Endothelial cell of umbilical vein (primary cell): ENCODE measurements at regions not wholly inside any gene's neighbourhood (a gene's known extent, or its start where the extent isn't known, plus 50 kb on each side); places are given as distances from the start of the nearest gene placed in this dataset.

ENCODE experiments used
- BruUV-seq: library from RNA; stranded (reverse); fragments of 400-500 nt; replicated peaks from 2 replicates; lab custom pipeline; 2021; lab: Mats Ljungman, UMichigan
- CTCF ChIA-PET: fragments of 300-600, 350-600 bp; sonication (Branson Sonifier 250); formaldehyde crosslinking; loops from one replicate; lab custom pipeline; 2021; ENCODE audit warnings: antibody characterized with exemption, inconsistent platforms; lab: Charles Lee
- POLR2A ChIA-PET: fragments of 300-600, 350-600 bp; sonication (Branson Sonifier 250); formaldehyde crosslinking; loops from one replicate; lab custom pipeline; 2021; ENCODE audit warnings: antibody characterized with exemption, inconsistent platforms; lab: Charles Lee
- DNase-seq: peaks from one replicate; pipeline ENCODE4 v3.0.0-alpha.2; 2011; ENCODE audit warnings: low read depth, low spot score
- FAIRE-seq: peaks from 2 replicates; lab custom pipeline; 2011; peaks lifted over from hg19 to GRCh38; lab: Jason Lieb, UNC
- H2AFZ ChIP-seq: 2 replicates; pipeline ENCODE4 v1.6.0; 2012; ENCODE audit warnings: low read depth, low read length, control low read depth, inconsistent platforms
- H3K27ac ChIP-seq: 2 replicates; pipeline ENCODE4 v1.5.1; 2011; ENCODE audit warnings: low read depth, mild to moderate bottlenecking, control low read depth, low read length, moderate library complexity; ENCODE audit not compliant: insufficient read depth
- H3K27me3 ChIP-seq, 2 experiments: 2 replicates each; pipeline versions ENCODE4 v1.6.0 to v1.6.1; 2011; ENCODE audit warnings: low read length in 2 of 2, mixed read lengths in 1 of 2; ENCODE audit not compliant: control insufficient read depth in 2 of 2, insufficient read depth in 2 of 2
- H3K36me3 ChIP-seq, 2 experiments: 2 replicates in 1 of 2; 3 replicates in 1 of 2; pipeline ENCODE4 v1.5.1; 2011; ENCODE audit warnings: low read length in 2 of 2, mild to moderate bottlenecking in 1 of 2, moderate library complexity in 1 of 2; ENCODE audit not compliant: control insufficient read depth in 2 of 2, insufficient read depth in 2 of 2; ENCODE audit errors: extremely low read depth in 1 of 2
- H3K4me1 ChIP-seq: 3 replicates; pipeline ENCODE4 v1.5.1; 2011; ENCODE audit warnings: mild to moderate bottlenecking, low read length; ENCODE audit not compliant: control insufficient read depth, insufficient read depth; ENCODE audit errors: extremely low read depth
- H3K4me2 ChIP-seq: 2 replicates; pipeline ENCODE4 v1.6.1; 2011; ENCODE audit warnings: low read length, control low read depth, mixed read lengths; ENCODE audit not compliant: insufficient read depth
- H3K4me3 ChIP-seq, 3 experiments: fragments of 200-600 bp in 1 of 3; sonication (generic), shearing (Covaris generic) in 1 of 3; replicated peaks in 1 of 3; 2 replicates each; pipeline ENCODE4 v1.5.1; 2011 to 2016; ENCODE audit warnings: control low read depth in 3 of 3, low read length in 3 of 3, mild to moderate bottlenecking in 2 of 3, inconsistent platforms in 1 of 3, low read depth in 1 of 3, moderate library complexity in 1 of 3; ENCODE audit not compliant: insufficient read depth in 1 of 3
- H3K79me2 ChIP-seq: 2 replicates; pipeline ENCODE4 v1.6.0; 2012; ENCODE audit warnings: low read length, inconsistent platforms; ENCODE audit not compliant: control insufficient read depth, insufficient read depth
- H3K9ac ChIP-seq: replicated peaks from 2 replicates; pipeline ENCODE3; 2011; ENCODE audit warnings: low read length, control low read depth; ENCODE audit not compliant: insufficient read depth; ENCODE audit errors: extremely low read depth
- H3K9me1 ChIP-seq: replicated peaks from 3 replicates; pipeline ENCODE4 v1.6.0; 2011; ENCODE audit warnings: mild to moderate bottlenecking, low read length; ENCODE audit not compliant: control insufficient read depth, insufficient read depth; ENCODE audit errors: extremely low read depth
- H3K9me3 ChIP-seq: replicated peaks from 2 replicates; pipeline ENCODE4 v1.5.1; 2012; ENCODE audit warnings: low read length, inconsistent platforms; ENCODE audit not compliant: control insufficient read depth, insufficient read depth
- H4K20me1 ChIP-seq: replicated peaks from 2 replicates; pipeline ENCODE3; 2011; ENCODE audit warnings: mild to moderate bottlenecking, low read length; ENCODE audit not compliant: control insufficient read depth, insufficient read depth; ENCODE audit errors: extremely low read depth
- EZH2 ChIP-seq: IDR thresholded peaks from 2 replicates; pipeline ENCODE4 v1.6.1; 2012; ENCODE audit warnings: borderline replicate concordance, low read depth, mild to moderate bottlenecking, moderate library complexity, low read length, inconsistent platforms; ENCODE audit not compliant: severe bottlenecking
- FOS ChIP-seq: IDR thresholded peaks from 2 replicates; pipeline ENCODE4 v1.6.1; 2011; ENCODE audit warnings: mild to moderate bottlenecking, low read length, moderate library complexity, borderline replicate concordance; ENCODE audit not compliant: insufficient read depth
- GATA2 ChIP-seq: IDR thresholded peaks from 2 replicates; pipeline ENCODE4 v1.7.0; 2011; ENCODE audit warnings: low read depth, mild to moderate bottlenecking, moderate library complexity, mixed read lengths, low read length; ENCODE audit not compliant: insufficient read length, insufficient read depth
- JUN ChIP-seq: IDR thresholded peaks from 2 replicates; pipeline ENCODE4 v1.6.1; 2011; ENCODE audit warnings: borderline replicate concordance, low read depth; ENCODE audit not compliant: insufficient read length, insufficient read depth
- MYC ChIP-seq: IDR thresholded peaks from one replicate; pipeline ENCODE4 v1.6.1; 2011; ENCODE audit warnings: mild to moderate bottlenecking, low read depth, low read length
- POLR2A ChIP-seq: IDR thresholded peaks from 2 replicates; pipeline ENCODE4 v1.6.1; 2012; ENCODE audit warnings: low read depth, mild to moderate bottlenecking, control low read depth, low read length
- POLR2AphosphoS5 ChIP-seq: IDR thresholded peaks from 2 replicates; pipeline ENCODE4 v1.6.1; 2012; ENCODE audit warnings: low read depth, mild to moderate bottlenecking, control low read depth, low read length, moderate library complexity; ENCODE audit not compliant: insufficient read depth
- dilution Hi-C: fragments of 300-500 bp; cut with MboI; formaldehyde crosslinking; loops from one replicate; pipeline ENCODE4 v1.15.0; 2019; ENCODE audit warnings: low sequenced_read_pairs; ENCODE audit not compliant: extremely low pct_ligation_motif_present
- intact Hi-C: fragments of 100-400 bp; cut with micrococcal nuclease; formaldehyde crosslinking; loops from one replicate; pipeline ENCODE4 v1.10.0; 2022
- TF ChIP-seq, protein P1 (sequence below): IDR thresholded peaks from 2 replicates; pipeline ENCODE4 v1.6.1; 2011; ENCODE audit not compliant: insufficient read depth, insufficient read length
- TF ChIP-seq, protein P2 (sequence below), 2 donors: IDR thresholded peaks; 1 replicate in 1 of 2; 2 replicates in 1 of 2; pipeline ENCODE4 v1.5.1; 2011; ENCODE audit warnings: low read length in 2 of 2, mild to moderate bottlenecking in 2 of 2, moderate library complexity in 2 of 2, control low read depth in 1 of 2, inconsistent platforms in 1 of 2, low read depth in 1 of 2; ENCODE audit not compliant: insufficient read depth in 1 of 2; ENCODE audit errors: extremely low read depth in 1 of 2

DNA sequence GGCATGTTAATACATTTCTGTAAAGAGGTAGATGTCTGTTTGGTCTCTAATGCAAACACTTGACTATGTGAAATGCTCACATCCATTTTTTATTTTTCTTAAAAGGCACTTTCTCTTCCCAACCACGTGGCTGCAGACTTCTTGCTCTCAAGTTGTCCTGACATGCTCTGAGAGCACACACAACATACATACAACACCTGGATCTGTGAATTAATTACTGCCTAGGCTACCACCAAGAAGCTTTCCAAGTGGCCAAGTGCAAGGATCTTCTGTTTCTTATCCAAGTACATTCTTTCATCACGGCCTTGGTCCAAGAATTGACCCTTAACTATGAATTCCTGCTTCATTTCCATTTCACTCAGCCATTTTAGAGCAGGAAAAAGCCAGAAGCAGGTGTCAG is 110.8 kb downstream of the SPRY1 start:
- BruUV-seq = no TSS peak
- H3K27me3 ChIP-seq = no peaks in the 10 kb centered on the region
- H3K27ac ChIP-seq = no peak overlapping the region
- no peaks in the 10 kb centered on the region for H3K79me2 ChIP-seq
- no peak overlapping the region for H3K4me3 ChIP-seq
- no peak overlapping the region for H3K4me2 ChIP-seq
- ChIA-PET CTCF (no interaction called here), POLR2A (no interaction called here)
- FAIRE-seq (no peak), DNase-seq (no peak)
- intact Hi-C loops = loop anchor here (5.0 kb wide), 2 partner anchors 150 to 165 kb away; no protein-coding TSS in a partner anchor
- dilution Hi-C loops = no loop called here
- no peaks in the 10 kb centered on the region for H3K9me1 ChIP-seq
- H4K20me1 ChIP-seq = no peaks in the 10 kb centered on the region
- H3K4me1 ChIP-seq = peaks cover 12% of the 10 kb centered on the region
- TF ChIP-seq, protein P1, sequence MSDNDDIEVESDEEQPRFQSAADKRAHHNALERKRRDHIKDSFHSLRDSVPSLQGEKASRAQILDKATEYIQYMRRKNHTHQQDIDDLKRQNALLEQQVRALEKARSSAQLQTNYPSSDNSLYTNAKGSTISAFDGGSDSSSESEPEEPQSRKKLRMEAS = no peak
- TF ChIP-seq EZH2 = no peak
- no peak for TF ChIP-seq MYC
- no peak for TF ChIP-seq GATA2
- TF ChIP-seq, protein P2, sequence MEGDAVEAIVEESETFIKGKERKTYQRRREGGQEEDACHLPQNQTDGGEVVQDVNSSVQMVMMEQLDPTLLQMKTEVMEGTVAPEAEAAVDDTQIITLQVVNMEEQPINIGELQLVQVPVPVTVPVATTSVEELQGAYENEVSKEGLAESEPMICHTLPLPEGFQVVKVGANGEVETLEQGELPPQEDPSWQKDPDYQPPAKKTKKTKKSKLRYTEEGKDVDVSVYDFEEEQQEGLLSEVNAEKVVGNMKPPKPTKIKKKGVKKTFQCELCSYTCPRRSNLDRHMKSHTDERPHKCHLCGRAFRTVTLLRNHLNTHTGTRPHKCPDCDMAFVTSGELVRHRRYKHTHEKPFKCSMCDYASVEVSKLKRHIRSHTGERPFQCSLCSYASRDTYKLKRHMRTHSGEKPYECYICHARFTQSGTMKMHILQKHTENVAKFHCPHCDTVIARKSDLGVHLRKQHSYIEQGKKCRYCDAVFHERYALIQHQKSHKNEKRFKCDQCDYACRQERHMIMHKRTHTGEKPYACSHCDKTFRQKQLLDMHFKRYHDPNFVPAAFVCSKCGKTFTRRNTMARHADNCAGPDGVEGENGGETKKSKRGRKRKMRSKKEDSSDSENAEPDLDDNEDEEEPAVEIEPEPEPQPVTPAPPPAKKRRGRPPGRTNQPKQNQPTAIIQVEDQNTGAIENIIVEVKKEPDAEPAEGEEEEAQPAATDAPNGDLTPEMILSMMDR (IDR thresholded peaks at IDR 0.05; ENCODE audit: extremely low read depth in 1 of 2, insufficient read depth in 1 of 2, low read depth in 1 of 2, low read length in 2 of 2) = no peak
- no peaks in the 10 kb centered on the region for H3K9me3 ChIP-seq
- H3K36me3 ChIP-seq = no peaks in the 10 kb centered on the region
- H2AFZ ChIP-seq = no peak overlapping the region
- no peak overlapping the region for H3K9ac ChIP-seq

DNA sequence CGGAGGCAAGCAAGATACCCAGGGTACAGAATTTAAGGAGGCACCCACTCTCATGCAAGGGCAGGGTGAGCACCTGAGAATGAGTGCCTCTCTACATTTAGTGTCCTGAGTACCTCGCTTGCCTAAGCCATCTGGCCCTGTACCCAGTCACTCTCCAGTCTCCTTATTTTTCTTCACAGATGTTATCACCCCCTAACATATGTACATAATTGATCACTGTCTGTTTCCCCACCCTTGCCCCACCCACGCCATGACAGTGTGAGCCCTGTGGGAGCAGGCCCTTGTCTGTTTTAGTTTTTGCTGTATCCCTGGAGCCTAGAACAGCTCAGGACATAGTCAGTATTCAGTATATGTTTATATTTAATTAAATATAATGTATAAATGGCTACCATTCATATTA is 113.6 kb downstream of the SPRY1 start:
- POLR2A ChIA-PET = no interaction called here
- no peak overlapping the region for H3K4me2 ChIP-seq
- H3K79me2 ChIP-seq = no peaks in the 10 kb centered on the region
- H3K9me1 ChIP-seq = no peaks in the 10 kb centered on the region
- H4K20me1 ChIP-seq = no peaks in the 10 kb centered on the region
- FAIRE-seq (no peak), DNase-seq (no peak)
- no peak for TF ChIP-seq POLR2AphosphoS5
- no peak for TF ChIP-seq GATA2
- no peak for TF ChIP-seq JUN
- TF ChIP-seq MYC = no peak
- no peak for TF ChIP-seq FOS
- TF ChIP-seq, protein P1 = no peak
- TF ChIP-seq EZH2 = no peak
- no peak for TF ChIP-seq POLR2A
- TF ChIP-seq, protein P2 (IDR thresholded peaks at IDR 0.05; ENCODE audit: extremely low read depth in 1 of 2, insufficient read depth in 1 of 2, low read depth in 1 of 2, low read length in 2 of 2) = no peak
- BruUV-seq = no TSS peak
- H3K27me3 ChIP-seq = no peaks in the 10 kb centered on the region
- H3K27ac ChIP-seq = no peak overlapping the region
- CTCF ChIA-PET = no interaction called here
- peaks cover 7% of the 10 kb centered on the region for H3K4me1 ChIP-seq
- no peak overlapping the region for H2AFZ ChIP-seq
- no peak overlapping the region for H3K4me3 ChIP-seq
- no peaks in the 10 kb centered on the region for H3K9me3 ChIP-seq
- no peaks in the 10 kb centered on the region for H3K36me3 ChIP-seq
- dilution Hi-C loops = no loop called here
- intact Hi-C loops = no loop called here
- H3K9ac ChIP-seq = no peak overlapping the region
